HG02938 (cell line): ENCODE measurements at regions not wholly inside any gene's neighbourhood (a gene's known extent, or its start where the extent isn't known, plus 50 kb on each side); places are given as distances from the start of the nearest gene placed in this dataset.

Source experiments
- ATAC-seq: cut with Tn5 transposase; IDR thresholded peaks from one replicate; pipeline ENCODE4 v1.9.1; 2021; ENCODE audit warnings: mild to moderate bottlenecking, moderate library complexity; ENCODE audit not compliant: unreplicated experiment

DNA sequence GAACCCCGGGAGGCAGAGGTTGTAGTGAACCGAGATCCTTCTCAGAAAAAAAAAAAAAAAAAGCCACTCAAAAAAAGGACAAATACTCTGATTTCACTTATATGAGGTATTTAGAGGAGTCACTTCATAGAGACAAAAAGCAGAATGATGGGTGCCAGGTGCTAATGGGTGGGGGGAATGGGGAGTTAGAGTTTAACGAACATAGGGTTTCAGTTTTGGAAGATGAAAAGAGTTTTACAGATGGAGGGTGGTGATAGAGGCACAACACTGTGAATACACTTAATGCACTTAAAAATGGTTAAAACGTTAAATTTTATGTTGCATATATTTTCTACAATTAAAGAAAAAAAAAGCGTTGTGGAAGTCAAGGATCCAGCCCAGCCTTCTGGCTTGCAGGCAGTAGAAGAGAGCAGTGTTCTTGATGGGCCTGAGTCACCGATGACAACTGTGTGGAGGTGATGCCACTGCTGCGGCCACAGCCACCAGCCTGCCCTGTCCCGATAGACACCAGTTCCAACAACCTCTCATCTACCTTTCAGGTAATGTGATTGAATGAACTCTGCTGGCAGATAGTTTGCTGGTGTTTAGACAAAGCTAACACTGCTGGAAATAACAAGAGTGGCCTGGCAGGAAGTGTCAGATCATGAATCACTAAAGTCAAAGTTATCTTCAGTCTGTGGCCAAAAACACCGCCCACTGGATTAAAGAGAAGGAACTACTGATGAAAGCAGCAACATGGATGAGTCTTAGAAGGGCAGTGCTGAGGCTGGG, 49.9 kb upstream of the COX10 start:
- ATAC-seq = no peak
